GM18519 (cell line): ENCODE measurements at regions not wholly inside any gene's neighbourhood (a gene's known extent, or its start where the extent isn't known, plus 50 kb on each side); places are given as distances from the start of the nearest gene placed in this dataset.
"Not testable (repeated sequence)": the region's sequence is repeated elsewhere in the genome, so short reads cannot be mapped to it uniquely, and the experiment has no call there.

Experiments used
- ATAC-seq: cut with Tn5 transposase; IDR thresholded peaks from one replicate; pipeline ENCODE4 v1.9.1; 2021; ENCODE audit warnings: mild to moderate bottlenecking, moderate library complexity; ENCODE audit not compliant: unreplicated experiment, low FRiP score

- not testable (repeated sequence) for ATAC-seq
Observed at GRCh38 chr9:42568942-42569556, 385.6 kb downstream of the SPATA31A6 start.

- not testable (repeated sequence) for ATAC-seq
Observed at GRCh38 chr9:42577851-42578250, 394.4 kb downstream of the SPATA31A6 start.
